ENCODE measurements at regions not wholly inside any gene's neighbourhood (a gene's known extent, or its start where the extent isn't known, plus 50 kb on each side); places are given as distances from the start of the nearest gene placed in this dataset.

- peak; percentile 5 for DNase-seq (ENCODE audit: low spot score)
Measured at GRCh38 chr11:80155412-80156017, 714.7 kb upstream of the TENM4 start.

- no peak for DNase-seq (ENCODE audit: low spot score)
Measured at GRCh38 chr11:80146232-80146631, 705.4 kb upstream of the TENM4 start.

GRCh38 chr11:80144897-80145594 lies 704.2 kb upstream of the TENM4 start:
- no peak for DNase-seq (ENCODE audit: low spot score)

- no peak for DNase-seq (ENCODE audit: low spot score)
Measured at GRCh38 chr11:80136991-80137390, 696.2 kb upstream of the TENM4 start.

- no peak for DNase-seq (ENCODE audit: low spot score)
Measured at GRCh38 chr11:80129396-80129795, 688.6 kb upstream of the TENM4 start.

- DNase-seq (ENCODE audit: low spot score), result no peak
Measured at GRCh38 chr11:80122211-80122610, 681.4 kb upstream of the TENM4 start.

GRCh38 chr11:80118073-80118472 lies 677.2 kb upstream of the TENM4 start:
- no peak for DNase-seq (ENCODE audit: low spot score)

GRCh38 chr11:80116796-80117195 lies 676.0 kb upstream of the TENM4 start:
- DNase-seq (ENCODE audit: low spot score), result no peak

GRCh38 chr11:80109652-80110051 lies 668.8 kb upstream of the TENM4 start:
- DNase-seq (ENCODE audit: low spot score), result no peak

- DNase-seq (ENCODE audit: low spot score), result no peak
Measured at GRCh38 chr11:80109031-80109430, 668.2 kb upstream of the TENM4 start.

- no peak for DNase-seq (ENCODE audit: low spot score)
Measured at GRCh38 chr11:80107415-80107814, 666.6 kb upstream of the TENM4 start.

GRCh38 chr11:80104191-80104590 lies 663.4 kb upstream of the TENM4 start:
- no peak for DNase-seq (ENCODE audit: low spot score)

- no peak for DNase-seq (ENCODE audit: low spot score)
Measured at GRCh38 chr11:80103142-80103859, 662.5 kb upstream of the TENM4 start.

GRCh38 chr11:80097146-80097545 lies 656.3 kb upstream of the TENM4 start:
- no peak for DNase-seq (ENCODE audit: low spot score)

GRCh38 chr11:80096736-80097135 lies 655.9 kb upstream of the TENM4 start:
- DNase-seq (ENCODE audit: low spot score), result no peak

GRCh38 chr11:80086496-80087055 lies 645.7 kb upstream of the TENM4 start:
- DNase-seq (ENCODE audit: low spot score), result no peak

- no peak for DNase-seq (ENCODE audit: low spot score)
Measured at GRCh38 chr11:80085563-80085962, 644.7 kb upstream of the TENM4 start.

GRCh38 chr11:80084608-80085007 lies 643.8 kb upstream of the TENM4 start:
- no peak for DNase-seq (ENCODE audit: low spot score)

- DNase-seq (ENCODE audit: low spot score), result no peak
Measured at GRCh38 chr11:80083531-80083951, 642.7 kb upstream of the TENM4 start.

GRCh38 chr11:80082406-80082805 lies 641.6 kb upstream of the TENM4 start:
- no peak for DNase-seq (ENCODE audit: low spot score)

- DNase-seq (ENCODE audit: low spot score), result no peak
Measured at GRCh38 chr11:80077113-80077512, 636.3 kb upstream of the TENM4 start.

- no peak for DNase-seq (ENCODE audit: low spot score)
Measured at GRCh38 chr11:80074837-80075236, 634.0 kb upstream of the TENM4 start.

- DNase-seq (ENCODE audit: low spot score), result no peak
Measured at GRCh38 chr11:80066291-80066690, 625.5 kb upstream of the TENM4 start.
